Esophagus squamous epithelium (tissue), 4 donors: ENCODE measurements at regions not wholly inside any gene's neighbourhood (a gene's known extent, or its start where the extent isn't known, plus 50 kb on each side); places are given as distances from the start of the nearest gene placed in this dataset.

Experiments used
- POLR2A ChIP-seq, 4 donors: fragments of 450-650 bp; IDR thresholded peaks; one replicate each; pipeline ENCODE4 v1.6.1; 2017; ENCODE audit warnings: antibody characterized with exemption in 4 of 4, mild to moderate bottlenecking in 4 of 4, moderate library complexity in 3 of 4
- TF ChIP-seq, protein P1 (sequence below), 6 experiments: fragments of 450-650 bp in 4 of 6; fragments of 200-600 bp in 2 of 6; sonication (generic) in 2 of 6; IDR thresholded peaks; one replicate each; pipeline ENCODE4 v1.5.1; 2016 to 2019; ENCODE audit warnings: antibody characterized with exemption in 6 of 6, mild to moderate bottlenecking in 4 of 6, moderate library complexity in 4 of 6

DNA sequence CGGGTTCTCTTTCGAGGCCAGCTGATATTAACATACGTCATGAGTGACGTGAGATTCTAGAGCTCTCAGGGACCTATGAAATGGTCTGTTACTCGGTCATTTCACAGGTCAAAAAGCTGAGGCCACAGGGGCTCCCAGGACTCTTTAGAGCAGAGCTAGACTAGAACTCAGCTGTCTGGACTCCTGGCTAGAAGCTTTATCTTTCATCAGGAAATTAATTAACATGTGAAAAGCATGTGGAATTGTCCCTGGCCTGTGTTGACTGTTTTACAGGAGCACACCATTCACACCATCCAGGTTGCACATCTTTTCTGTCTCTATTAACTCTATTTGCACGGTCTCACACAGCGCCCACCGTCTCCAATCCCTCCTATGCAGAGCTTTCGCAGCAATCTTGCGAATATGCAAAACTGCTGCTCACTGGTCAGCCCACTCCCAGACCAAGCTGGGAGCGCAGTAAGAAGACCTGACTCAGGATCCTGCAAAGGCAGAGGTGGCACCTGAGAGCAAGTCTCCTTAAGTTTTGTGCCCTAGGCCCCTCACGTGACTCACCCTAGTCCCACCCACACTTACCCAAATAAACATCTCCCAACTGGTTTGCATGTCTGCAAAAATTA, 522.5 kb downstream of the CD83 start:
- TF ChIP-seq, protein P1, sequence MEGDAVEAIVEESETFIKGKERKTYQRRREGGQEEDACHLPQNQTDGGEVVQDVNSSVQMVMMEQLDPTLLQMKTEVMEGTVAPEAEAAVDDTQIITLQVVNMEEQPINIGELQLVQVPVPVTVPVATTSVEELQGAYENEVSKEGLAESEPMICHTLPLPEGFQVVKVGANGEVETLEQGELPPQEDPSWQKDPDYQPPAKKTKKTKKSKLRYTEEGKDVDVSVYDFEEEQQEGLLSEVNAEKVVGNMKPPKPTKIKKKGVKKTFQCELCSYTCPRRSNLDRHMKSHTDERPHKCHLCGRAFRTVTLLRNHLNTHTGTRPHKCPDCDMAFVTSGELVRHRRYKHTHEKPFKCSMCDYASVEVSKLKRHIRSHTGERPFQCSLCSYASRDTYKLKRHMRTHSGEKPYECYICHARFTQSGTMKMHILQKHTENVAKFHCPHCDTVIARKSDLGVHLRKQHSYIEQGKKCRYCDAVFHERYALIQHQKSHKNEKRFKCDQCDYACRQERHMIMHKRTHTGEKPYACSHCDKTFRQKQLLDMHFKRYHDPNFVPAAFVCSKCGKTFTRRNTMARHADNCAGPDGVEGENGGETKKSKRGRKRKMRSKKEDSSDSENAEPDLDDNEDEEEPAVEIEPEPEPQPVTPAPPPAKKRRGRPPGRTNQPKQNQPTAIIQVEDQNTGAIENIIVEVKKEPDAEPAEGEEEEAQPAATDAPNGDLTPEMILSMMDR (IDR thresholded peaks at IDR 0.05), result no peak
- no peak for TF ChIP-seq POLR2A (IDR thresholded peaks at IDR 0.05)
